ENCODE measurements at regions not wholly inside any gene's neighbourhood (a gene's known extent, or its start where the extent isn't known, plus 50 kb on each side); places are given as distances from the start of the nearest gene placed in this dataset. TPM values are rescaled to one million over a fixed set of nuclear protein-coding genes. Genes with fewer than 3 reads are reported as not detected.

DNA sequence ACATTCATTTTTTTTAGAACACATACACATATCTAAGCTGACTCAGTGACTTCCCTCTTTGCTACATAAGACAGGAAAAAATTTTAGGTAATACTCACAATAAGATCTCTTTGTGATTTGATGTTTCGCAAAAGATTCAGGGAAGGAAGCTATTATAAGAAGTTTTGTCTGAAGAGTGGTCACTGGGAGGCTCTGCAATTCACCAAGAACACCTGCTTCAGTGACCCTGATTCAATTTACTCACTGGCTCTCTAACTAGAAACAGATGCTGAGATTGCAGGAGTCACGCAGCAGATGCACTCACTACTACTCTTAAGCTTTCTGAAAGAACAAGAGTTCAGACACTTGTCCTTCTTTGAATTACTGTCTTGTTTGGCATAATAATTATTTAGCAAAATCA, 193.6 kb upstream of the DDI1 start:
- H3K4me1 Mint-ChIP-seq: no peaks in the 10 kb centered on the region

GRCh38 chr11:103844327-103845215, 191.9 kb upstream of the DDI1 start:
- CTCF ChIA-PET: no interaction called here
- Mint-ChIP-seq H3K27ac (no peak overlapping the region), H3K4me3 (no peak overlapping the region), H3K9me3 (ENCODE audit: low read depth) (peaks cover 2% of the 10 kb centered on the region), H3K4me1 (no peaks in the 10 kb centered on the region), H3K36me3 (no peaks in the 10 kb centered on the region), H3K27me3 (no peaks in the 10 kb centered on the region)
- ATAC-seq: no peak
- DNase-seq: no peak

More for the DNA sequence above, 193.6 kb upstream of the DDI1 start:
- no peaks in the 10 kb centered on the region for H3K9me3 Mint-ChIP-seq (ENCODE audit: low read depth)
- H3K36me3 Mint-ChIP-seq: no peaks in the 10 kb centered on the region
- H3K4me3 Mint-ChIP-seq: no peak overlapping the region
- H3K27me3 Mint-ChIP-seq: no peaks in the 10 kb centered on the region
- no peak overlapping the region for H3K27ac Mint-ChIP-seq
- ATAC-seq (no peak), DNase-seq (no peak)
- CTCF ChIA-PET: interaction anchor here (0.6 kb wide), 1 partner anchor 564 kb away, joined by 3 read pairs; no protein-coding TSS in a partner anchor

GRCh38 chr11:103845331-103845730, 191.1 kb upstream of the DDI1 start:
- H3K27ac Mint-ChIP-seq: no peak overlapping the region
- CTCF ChIA-PET: no interaction called here
- no peak for DNase-seq

DNA sequence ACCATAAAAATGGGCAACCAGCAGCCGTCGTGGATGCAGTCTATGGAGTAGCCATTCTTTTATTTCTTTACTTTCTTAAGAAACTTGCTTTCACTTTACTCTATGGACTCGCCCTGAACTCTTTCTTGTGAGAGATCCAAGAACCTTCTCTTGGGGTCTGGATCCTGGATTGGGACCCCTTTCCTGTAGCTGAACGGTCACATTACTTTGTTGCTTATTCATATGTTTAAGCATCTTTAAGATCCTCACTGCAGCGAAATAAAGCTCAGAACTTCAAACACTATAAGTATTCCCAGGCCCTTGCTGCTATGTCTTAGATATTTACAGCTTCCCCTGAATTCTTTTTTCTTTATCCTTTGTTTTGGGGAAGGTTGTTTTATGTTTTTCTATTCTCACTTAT, 187.8 kb upstream of the DDI1 start:
- Mint-ChIP-seq H3K27me3 (no peaks in the 10 kb centered on the region), H3K36me3 (no peaks in the 10 kb centered on the region), H3K9me3 (ENCODE audit: low read depth) (peaks cover 2% of the 10 kb centered on the region), H3K4me1 (no peaks in the 10 kb centered on the region), H3K4me3 (no peak overlapping the region), H3K27ac (no peak overlapping the region)
- CTCF ChIA-PET: no interaction called here
- no peak for ATAC-seq
- no peak for DNase-seq

More at GRCh38 chr11:103845331-103845730, 191.1 kb upstream of the DDI1 start:
- H3K36me3 Mint-ChIP-seq: no peaks in the 10 kb centered on the region
- no peaks in the 10 kb centered on the region for H3K27me3 Mint-ChIP-seq
- no peak for ATAC-seq
- H3K9me3 Mint-ChIP-seq (ENCODE audit: low read depth): peaks cover 2% of the 10 kb centered on the region
- no peak overlapping the region for H3K4me3 Mint-ChIP-seq
- no peaks in the 10 kb centered on the region for H3K4me1 Mint-ChIP-seq

- H3K4me3 Mint-ChIP-seq: no peak overlapping the region
These were observed 187.1 kb upstream of the DDI1 start for GRCh38 chr11:103849366-103849765.

DNA sequence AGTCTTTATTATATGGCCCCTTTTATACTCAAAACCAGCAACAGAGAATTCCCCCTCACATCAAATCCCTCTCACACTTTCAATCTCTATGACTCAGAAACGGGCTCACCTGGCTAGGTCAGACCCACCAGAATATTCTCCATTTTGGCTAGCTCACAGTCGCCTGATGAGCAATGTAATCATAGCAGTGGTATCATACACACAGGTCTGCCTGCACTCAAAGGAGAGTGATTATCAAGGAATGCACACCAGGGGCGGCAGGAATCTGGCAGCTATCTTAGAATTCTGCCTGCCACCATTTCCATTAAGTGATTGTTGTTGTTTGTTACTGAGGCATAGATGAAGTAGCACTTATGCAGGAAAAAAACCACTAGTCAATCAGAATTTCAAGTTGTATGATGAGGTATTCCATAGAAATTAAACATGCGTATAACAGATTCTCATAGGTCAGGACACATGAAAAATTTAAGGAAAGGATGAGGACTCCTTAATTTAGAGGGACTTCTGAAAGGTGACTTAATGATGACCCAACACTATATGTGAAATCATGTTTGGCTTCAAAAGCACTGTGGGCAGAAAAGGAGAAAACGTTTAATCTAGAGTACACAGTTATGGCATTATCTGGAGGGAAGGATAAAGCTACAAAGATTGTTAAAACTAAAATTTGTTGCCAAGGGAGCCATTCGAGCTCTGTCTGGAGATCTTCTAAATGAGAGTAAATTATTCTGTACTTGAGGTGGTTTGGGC, 185.8 kb upstream of the DDI1 start:
- CTCF ChIA-PET: no interaction called here
- ATAC-seq (no peak), DNase-seq (no peak)
- H3K9me3 Mint-ChIP-seq (ENCODE audit: low read depth): peaks cover 2% of the 10 kb centered on the region
- H3K27me3 Mint-ChIP-seq: no peaks in the 10 kb centered on the region
- H3K4me1 Mint-ChIP-seq: no peaks in the 10 kb centered on the region
- H3K4me3 Mint-ChIP-seq: no peak overlapping the region
- no peaks in the 10 kb centered on the region for H3K36me3 Mint-ChIP-seq
- no peak overlapping the region for H3K27ac Mint-ChIP-seq

More at GRCh38 chr11:103849366-103849765, 187.1 kb upstream of the DDI1 start:
- no peak overlapping the region for H3K27ac Mint-ChIP-seq
- peaks cover 2% of the 10 kb centered on the region for H3K9me3 Mint-ChIP-seq (ENCODE audit: low read depth)
- CTCF ChIA-PET: no interaction called here
- no peaks in the 10 kb centered on the region for H3K27me3 Mint-ChIP-seq
- no peaks in the 10 kb centered on the region for H3K4me1 Mint-ChIP-seq
- H3K36me3 Mint-ChIP-seq: no peaks in the 10 kb centered on the region
- no peak for DNase-seq
- ATAC-seq: no peak

GRCh38 chr11:103851166-103851651, 185.2 kb upstream of the DDI1 start:
- H3K27me3 Mint-ChIP-seq: no peaks in the 10 kb centered on the region
- no peak overlapping the region for H3K4me3 Mint-ChIP-seq
- DNase-seq (no peak), ATAC-seq (no peak)
- no peak overlapping the region for H3K27ac Mint-ChIP-seq
- peaks cover 2% of the 10 kb centered on the region for H3K9me3 Mint-ChIP-seq (ENCODE audit: low read depth)
- H3K36me3 Mint-ChIP-seq: no peaks in the 10 kb centered on the region
- CTCF ChIA-PET: no interaction called here
- H3K4me1 Mint-ChIP-seq: no peaks in the 10 kb centered on the region

Small RNA genes lying in the stretch of these regions (microRNA-seq; reads per million reads assigned to microRNA genes)
- not detected for gene MIR4693
